HG02678 (cell line): ENCODE measurements at regions not wholly inside any gene's neighbourhood (a gene's known extent, or its start where the extent isn't known, plus 50 kb on each side); places are given as distances from the start of the nearest gene placed in this dataset.

Experiments used
- ATAC-seq: cut with Tn5 transposase; IDR thresholded peaks from one replicate; pipeline ENCODE4 v1.9.1; 2021; ENCODE audit warnings: mild to moderate bottlenecking, moderate library complexity; ENCODE audit not compliant: unreplicated experiment

- ATAC-seq: no peak
Observed at GRCh38 chr13:70911286-70911685, 803.0 kb upstream of the KLHL1 start.

GRCh38 chr13:70908795-70909194, 800.5 kb upstream of the KLHL1 start:
- ATAC-seq: no peak

DNA sequence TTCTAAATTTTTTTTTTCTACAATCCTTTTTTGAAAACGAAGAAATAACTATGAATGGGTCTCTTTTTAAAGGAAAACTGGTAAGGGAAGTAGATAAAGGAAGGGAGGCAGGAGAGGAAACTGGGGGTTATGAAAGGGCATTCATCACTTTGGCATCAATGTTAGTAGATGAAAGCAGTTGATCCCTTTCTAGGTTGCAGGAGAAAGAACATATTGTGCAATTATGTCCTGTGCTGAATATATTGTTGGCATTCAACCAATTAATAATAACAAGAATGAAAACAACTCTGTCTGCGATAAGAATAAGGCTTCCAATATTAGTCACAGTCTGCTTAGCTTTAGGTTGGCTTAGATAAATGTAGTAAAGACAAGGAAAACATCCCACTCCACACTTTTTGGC, 796.8 kb upstream of the KLHL1 start:
- ATAC-seq: no peak

DNA sequence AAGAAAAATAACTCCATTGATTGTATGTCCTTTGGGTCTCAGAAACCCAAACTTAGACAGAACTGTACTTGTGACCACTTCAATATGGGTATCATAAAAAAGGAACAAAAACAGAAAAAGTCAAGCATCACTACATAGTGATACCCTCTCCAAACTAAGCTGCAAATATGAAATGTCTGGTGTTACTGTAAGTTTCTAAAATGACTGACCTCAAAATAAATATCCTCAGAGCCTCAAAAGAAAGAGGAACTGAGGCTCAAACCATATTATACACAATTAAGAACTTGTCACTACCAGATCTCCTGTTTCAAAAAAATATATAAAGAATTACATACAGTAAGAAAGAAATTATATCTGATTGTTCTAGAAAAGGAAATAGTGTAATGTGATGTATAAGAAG, 787.9 kb upstream of the KLHL1 start:
- ATAC-seq: no peak

DNA sequence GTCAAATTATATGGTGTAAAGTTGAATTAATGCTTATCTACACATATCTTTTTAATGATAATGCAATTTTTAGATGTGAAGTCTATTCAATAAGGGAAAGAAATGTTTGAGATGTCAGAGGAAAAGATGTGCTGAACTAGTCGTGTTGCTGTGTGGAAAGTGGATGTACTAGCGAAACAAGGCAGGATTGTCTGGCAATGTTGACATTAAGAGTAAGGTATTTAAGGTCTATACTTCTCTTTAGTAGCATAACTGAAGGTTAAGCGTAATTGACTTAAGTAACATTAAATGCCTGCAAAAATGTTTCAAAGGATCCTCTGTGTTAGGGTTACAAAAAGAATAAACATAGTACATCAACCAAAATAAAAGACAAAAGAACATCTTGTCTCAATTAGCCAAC, 787.3 kb upstream of the KLHL1 start:
- ATAC-seq: no peak

- ATAC-seq: no peak
Observed at GRCh38 chr13:70894258-70894657, 786.0 kb upstream of the KLHL1 start.

DNA sequence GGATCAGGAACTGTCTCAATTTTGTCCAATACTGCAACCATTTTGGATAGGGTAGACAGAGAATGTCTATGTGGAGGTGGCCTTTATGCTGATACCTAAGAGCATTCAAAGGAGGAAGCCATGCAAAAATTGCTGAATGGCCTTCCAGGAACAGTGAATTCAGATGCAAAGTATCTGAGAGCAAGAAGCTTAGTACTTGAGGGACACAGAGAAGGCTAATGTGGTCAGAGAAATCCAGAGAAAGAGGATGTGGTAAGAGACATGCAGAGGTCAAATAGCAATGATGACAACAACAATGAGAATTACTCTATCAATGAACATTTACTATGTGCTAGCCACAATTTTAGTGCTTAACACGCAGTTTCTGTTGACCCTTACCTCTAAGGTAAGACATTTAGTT, 785.6 kb upstream of the KLHL1 start:
- no peak for ATAC-seq

DNA sequence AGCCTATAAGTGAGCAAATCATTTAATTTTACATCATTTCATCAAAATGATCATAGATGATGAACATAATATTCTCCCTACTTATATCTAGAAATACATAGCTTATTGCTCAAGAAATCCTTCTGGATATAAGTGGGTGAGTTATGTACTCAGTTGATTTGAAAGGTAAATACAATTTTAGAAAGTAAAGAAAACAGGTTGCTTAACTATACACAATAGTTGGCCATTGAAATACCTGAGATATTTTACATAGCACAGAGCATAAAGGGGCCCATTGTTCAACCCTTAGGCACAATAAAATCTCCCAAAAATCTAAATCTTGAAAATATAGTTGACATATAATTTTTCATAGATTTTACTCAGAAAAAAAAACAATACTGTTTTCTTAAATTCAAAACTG, 782.0 kb upstream of the KLHL1 start:
- no peak for ATAC-seq

DNA sequence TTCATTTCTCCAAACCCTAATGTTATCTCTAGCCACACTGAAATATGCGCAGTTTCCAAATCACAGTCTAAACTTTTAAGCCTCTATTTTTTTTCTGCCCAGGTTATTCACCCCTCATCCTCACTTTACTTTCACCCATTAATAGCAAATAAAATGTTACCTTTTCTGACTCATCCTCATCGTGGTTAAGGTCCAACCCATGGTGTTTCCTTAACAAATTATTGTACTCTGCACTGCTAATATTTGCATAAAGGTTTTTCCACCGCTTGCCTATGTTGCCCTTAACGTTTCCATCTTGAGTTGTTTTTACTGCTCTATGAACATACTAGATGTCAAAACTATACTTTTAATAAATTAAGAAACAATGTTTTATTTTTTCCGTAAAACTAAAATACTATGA, 780.9 kb upstream of the KLHL1 start:
- ATAC-seq: no peak

- ATAC-seq: no peak
Observed at GRCh38 chr13:70884196-70884595, 775.9 kb upstream of the KLHL1 start.

- ATAC-seq: no peak
Observed at GRCh38 chr13:70874636-70875035, 766.4 kb upstream of the KLHL1 start.

DNA sequence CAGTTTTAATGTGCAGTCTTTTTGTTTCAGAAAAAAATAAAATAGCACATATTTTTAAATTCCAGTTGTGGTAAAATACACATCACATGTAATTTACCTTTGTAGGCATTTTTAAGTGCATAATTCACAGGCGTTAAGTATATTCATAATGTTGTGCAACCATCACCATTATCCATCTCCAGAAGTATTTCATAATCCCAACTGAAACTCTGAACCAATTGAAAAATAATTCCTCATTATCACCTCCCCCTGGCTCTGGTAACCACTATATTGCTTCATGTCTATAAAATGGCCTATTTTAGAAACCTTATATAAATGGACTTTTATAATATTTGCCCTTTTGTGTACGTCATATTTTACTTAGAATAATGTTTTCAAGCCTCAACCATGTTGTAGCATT, 756.5 kb upstream of the KLHL1 start:
- no peak for ATAC-seq

DNA sequence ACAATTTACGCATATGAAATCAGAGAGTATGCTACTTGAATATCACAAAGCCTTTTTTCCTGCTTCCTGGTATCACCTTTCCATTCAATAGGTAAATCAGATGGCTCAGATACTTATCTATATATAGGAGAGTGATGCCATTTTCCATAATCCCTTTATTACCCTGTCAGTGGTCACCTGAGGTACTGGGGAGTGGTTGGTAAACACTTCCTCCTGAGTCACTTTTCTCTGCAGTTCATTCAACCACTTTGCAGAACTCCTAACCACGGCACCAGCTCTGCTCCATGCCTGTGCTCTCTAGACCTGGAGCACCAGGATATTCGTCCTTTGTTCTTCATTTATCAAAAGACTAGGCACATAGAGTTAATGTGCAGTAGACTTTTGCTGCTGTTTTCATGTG, 748.5 kb upstream of the KLHL1 start:
- no peak for ATAC-seq

- no peak for ATAC-seq
Observed at GRCh38 chr13:70856025-70856424, 747.8 kb upstream of the KLHL1 start.

GRCh38 chr13:70849222-70849621, 741.0 kb upstream of the KLHL1 start:
- ATAC-seq: no peak

- ATAC-seq: no peak
Observed at GRCh38 chr13:70844391-70845108, 736.3 kb upstream of the KLHL1 start.

- ATAC-seq: no peak
Observed at GRCh38 chr13:70842062-70842644, 733.9 kb upstream of the KLHL1 start.

DNA sequence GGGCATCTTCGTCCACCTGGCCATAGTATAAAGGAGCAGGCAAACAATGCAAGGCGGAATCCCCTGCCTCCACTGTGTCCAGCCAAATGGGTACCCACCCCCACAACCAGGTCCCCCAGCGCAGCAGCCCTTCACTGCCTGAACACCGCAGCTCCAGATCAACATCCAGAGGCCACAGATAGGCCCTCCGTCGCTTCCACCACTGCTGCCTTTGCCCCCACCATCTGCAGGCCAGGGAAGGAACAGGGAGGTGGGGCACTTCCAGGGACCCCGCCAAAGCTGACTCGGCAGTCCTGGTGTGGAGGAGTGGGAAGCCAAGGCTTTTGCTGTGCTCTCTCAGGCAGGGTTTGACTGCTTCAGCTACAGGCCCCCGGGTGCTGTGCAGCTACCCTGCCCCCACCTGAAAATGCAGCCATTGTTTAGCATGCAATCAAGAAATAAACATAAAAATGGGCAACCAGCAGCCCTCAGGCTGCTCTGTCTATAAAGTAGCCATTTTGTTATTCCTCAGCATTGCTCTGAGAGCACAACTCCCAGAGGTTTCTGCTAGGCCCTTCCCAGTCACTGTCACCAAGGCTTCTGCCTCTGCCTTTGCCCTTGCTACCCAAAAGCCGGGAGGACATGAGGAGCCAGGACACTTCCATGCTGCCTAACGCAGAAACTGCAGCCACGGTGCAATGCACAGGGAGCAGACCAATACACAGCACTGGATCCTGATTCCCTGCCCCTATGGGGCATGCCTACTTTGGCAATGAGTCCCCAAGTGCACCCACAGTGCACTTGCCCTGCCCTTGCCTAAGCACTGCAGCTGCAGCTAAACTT, 733.2 kb upstream of the KLHL1 start:
- no peak for ATAC-seq

GRCh38 chr13:70835371-70835770, 727.1 kb upstream of the KLHL1 start:
- ATAC-seq: no peak

GRCh38 chr13:70829748-70830147, 721.5 kb upstream of the KLHL1 start:
- no peak for ATAC-seq

DNA sequence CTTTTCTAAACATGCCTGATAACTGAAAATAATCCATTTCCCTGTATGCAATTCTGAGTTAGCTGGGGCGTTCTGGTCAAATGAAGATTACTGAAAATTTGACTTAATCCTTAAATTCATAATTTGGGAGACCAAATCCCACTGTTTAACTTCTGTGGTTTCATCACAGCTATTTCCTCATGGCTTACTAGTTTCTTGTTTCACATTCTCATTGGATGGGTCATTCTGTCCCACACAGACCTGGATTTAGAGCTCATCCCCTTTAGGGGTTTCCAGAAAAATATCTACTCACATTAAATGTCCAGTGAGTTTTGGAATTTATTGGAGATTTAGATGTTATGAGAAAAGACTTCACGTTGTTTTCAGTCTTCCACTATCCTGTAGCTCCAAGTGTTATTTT, 709.3 kb upstream of the KLHL1 start:
- ATAC-seq: no peak

GRCh38 chr13:70816853-70817252, 708.6 kb upstream of the KLHL1 start:
- no peak for ATAC-seq
